HG02870 (cell line): ENCODE measurements at regions not wholly inside any gene's neighbourhood (a gene's known extent, or its start where the extent isn't known, plus 50 kb on each side); places are given as distances from the start of the nearest gene placed in this dataset.
A peak's percentile ranks its signal among the peaks of the same experiment; 100 is the strongest.

Experiments
- ATAC-seq: cut with Tn5 transposase; IDR thresholded peaks from one replicate; pipeline ENCODE4 v1.9.1; 2021; ENCODE audit warnings: mild to moderate bottlenecking, moderate library complexity; ENCODE audit not compliant: unreplicated experiment

DNA sequence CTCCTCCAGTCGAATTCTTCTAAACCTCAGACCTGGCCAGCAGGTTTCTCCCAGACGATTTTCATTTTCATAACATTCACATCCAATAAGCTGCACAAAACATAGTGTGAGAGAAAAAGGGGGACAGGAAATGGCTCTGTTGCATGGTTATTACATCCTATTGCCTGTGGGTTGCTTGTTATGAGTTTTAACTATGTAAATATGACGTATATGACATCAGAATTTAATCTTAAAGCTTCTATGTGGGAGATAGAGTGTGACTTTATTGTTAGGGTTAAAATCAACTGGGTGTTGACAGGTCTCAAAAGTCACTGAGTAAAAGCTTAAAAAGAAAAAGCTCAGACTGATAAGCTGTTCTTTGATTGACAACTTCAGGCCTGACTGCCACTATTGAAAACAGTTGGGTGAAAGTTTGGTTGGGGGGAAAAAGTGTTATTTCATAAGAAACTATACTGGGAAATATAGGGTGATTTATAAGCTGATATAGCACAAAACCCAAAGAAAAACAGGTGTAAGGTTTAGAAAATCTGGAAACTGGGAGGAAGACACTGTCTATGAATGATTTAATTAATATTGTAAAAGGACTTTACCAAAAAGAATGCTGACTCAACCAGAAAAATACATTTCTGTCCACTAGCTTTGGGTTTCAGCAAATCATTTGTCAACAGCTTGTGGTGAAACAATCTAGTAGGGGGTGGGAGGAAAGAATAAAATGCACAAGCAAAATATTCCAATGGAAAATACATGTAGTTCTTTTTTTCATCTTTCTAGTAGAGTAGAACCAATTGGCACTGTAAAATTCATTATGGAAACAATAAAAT, 134.1 kb upstream of the CEP162 start:
- ATAC-seq = no peak

GRCh38 chr6:84360039-84360438, 132.6 kb upstream of the CEP162 start:
- no peak for ATAC-seq

- ATAC-seq = no peak
Measured at GRCh38 chr6:84358581-84358980, 131.1 kb upstream of the CEP162 start.

- ATAC-seq = no peak
Measured at GRCh38 chr6:84357631-84358030, 130.2 kb upstream of the CEP162 start.

DNA sequence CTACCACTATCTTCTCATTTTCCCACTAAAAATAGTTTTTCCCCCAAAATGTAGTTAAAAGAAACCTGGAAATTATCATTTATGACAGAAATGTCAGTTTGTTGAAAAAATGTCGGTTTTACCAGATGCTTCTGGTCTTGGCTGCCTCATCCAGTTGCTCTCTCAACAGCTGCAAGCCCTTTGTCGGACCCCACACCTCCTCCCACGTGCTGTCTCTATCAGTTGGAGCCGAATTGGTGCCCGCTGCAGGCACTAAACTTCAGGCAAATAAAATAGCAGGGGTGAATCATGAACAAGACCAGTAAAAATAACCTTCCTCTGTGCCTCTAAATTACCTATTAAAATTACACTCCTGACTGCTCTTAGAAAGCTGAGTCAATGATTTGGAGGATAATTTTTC, 129.5 kb upstream of the CEP162 start:
- ATAC-seq = no peak

GRCh38 chr6:84353459-84354423, 126.3 kb upstream of the CEP162 start:
- peak; percentile 68 for ATAC-seq

DNA sequence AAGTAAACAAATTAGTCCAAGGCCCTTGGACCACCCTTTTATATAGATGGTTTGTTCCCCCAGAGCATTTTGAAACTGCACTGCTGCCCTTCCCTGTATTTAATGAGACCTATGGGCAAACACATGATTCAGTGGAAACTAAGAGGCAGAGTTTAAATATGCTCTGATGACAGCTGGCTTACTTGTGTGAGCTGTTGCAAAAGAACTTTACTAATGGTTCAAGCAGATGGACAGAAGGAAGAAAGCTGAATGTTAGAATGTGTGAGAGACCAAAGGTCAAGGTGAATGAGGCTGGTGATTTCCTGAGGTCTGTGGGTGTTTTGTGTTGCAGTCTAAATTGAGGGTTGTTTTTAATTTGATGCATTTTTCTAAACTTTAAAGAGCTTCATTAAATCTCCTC, 123.0 kb upstream of the CEP162 start:
- ATAC-seq = no peak

DNA sequence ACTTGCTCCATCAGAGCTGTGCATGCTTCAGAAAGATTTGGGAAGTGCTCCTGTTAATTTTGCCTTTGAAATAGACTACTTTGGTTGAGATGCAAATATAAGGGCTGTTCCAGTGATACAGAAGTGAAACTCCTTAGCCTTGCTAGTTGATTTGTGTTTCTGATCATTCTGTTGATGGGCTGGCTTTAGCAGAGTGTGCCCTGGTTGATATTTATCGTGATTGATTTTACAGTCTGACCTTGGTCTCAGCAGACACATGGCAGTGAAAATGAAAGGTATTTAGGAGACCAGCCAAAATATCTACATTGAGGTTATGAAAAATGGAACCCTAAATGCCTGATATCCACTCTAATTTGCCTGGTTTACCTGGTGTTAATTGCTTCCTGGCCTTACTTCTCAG, 122.1 kb upstream of the CEP162 start:
- ATAC-seq = no peak

DNA sequence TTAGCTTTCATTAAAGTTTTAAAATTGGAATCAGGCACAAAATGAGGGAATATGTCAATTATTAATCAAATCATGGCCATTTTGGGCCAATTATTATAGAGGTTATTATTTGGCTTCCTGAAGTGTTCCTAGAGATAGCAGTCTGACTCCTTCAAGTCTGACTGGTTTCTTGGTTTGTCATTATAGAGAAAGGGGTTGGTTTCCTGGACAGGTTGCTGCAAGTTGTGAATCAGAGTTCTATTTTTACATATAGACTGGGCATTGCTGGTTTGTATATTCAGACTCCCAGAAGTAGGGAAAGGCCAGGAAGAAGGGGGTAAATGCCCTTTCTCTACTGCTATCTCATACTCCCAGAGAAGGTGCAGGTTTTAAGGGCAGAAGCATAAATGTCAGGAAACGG, 121.4 kb upstream of the CEP162 start:
- ATAC-seq = no peak

DNA sequence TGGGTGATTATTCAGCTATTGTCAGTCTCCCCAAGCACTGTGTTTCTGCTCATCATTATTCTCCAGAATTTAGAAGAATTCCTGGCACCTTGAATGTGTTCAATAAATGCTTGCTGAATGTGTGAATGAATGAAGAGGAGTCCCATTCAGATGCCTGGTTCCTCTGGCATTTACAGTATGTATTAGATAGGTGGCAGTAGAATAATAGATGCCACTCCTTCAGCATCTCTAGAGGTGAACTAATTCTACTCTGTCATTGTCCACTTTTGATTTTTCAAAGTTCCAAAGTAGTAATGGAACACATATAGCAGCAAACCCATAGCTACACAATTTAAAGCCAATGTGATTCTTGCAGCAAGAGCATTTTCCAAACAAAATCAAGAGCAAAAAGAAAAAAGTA, 118.9 kb upstream of the CEP162 start:
- no peak for ATAC-seq

GRCh38 chr6:84344005-84344404, 116.6 kb upstream of the CEP162 start:
- ATAC-seq = no peak

DNA sequence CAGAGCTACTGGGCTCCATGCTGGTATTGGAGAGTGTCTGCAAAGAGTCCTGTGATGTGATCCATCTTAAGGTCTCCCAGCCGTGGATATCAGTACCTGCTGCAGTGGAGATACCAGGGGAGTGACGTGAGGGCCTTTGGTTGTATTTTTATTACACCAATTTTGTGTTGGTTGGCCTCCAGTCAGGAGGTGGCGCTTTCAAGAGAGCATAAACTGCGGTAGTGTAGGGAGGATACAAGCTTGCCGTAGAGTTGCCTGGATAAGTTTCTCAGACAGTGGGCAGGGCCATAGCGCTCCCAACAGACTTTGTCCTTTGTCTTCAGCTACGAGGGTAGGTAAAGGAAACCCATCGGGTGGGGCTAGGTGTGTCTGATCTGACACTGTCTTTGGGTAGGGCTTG, 113.0 kb upstream of the CEP162 start:
- ATAC-seq = no peak

GRCh38 chr6:84333842-84334241, 106.4 kb upstream of the CEP162 start:
- ATAC-seq = no peak

DNA sequence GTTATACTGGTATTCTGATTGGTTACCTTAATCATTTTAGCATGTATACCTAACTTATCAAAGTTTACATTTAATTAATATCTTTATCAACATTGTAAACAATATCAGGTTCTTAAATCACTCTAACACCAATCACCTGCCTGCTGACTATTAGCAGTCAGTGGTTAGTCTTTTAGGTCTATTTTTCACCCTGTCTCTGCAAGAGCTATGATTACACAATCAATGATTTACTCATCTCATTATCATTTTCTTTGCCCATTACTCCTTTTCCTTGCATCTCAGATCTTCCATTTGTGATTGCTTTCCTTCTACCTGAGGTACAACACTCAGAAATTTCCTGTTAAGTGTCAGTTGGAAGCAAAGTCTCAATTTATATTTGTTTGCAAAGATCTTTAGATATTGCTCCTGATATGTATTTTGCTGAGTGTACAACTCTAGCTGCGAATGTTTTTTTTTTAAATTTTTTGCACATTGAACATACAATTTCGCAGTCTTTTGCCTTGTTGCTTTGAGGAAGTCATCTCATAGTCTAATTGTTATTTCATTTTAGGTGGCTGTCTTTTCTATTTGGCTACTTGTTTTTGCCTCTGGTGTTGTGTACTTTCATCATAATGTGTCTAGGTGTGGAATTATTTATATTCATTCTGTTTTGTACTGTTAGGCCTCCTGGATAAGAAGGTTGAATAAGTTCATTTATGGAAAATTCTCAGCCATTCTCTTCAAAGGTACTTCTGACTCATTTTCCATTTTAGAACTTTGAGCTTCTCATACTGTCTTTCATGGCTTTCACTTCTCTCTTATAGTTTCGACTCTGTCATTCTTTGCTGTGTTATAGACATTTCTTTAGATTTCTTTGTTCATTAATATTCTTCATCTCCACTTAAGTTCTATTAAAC, 104.9 kb upstream of the CEP162 start:
- peak; percentile 99 for ATAC-seq

GRCh38 chr6:84330325-84330724, 102.9 kb upstream of the CEP162 start:
- ATAC-seq = no peak

DNA sequence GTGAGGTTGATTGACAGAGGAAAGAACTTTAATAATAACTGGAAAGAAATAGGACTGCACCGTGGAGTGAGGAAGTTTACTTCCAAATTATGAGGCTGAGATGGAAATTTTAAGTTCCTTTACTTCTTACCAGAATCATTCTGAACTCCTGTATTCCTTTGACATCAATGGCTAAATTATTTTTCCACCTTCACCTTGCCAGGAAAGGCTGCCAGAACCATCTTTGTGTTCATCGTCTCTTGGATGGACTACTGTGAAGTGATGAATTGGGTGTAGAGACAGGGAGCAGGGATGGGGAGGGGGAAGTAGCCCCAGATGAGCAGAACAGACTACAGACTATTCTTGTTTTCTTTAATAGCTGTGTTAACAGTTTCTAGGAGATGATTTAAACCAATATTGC, 102.1 kb upstream of the CEP162 start:
- no peak for ATAC-seq

DNA sequence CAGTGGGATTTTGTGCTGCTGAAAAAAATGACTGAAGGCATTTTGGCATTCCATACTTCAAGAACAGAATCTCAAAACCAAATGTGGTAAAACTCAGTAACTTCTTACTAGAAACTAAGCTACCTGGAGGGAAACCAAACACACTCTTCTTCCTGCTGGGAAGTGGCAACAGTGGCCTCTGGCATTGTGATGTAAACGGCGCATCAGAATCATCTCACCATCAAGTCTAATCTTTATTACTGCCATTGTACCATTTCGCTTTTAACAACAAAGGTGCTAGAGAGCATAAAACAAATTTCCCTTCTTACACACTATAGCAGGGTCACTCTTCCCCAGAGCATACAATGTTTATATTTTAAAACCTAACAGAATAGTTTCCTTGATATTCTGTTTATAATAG, 101.6 kb upstream of the CEP162 start:
- no peak for ATAC-seq

GRCh38 chr6:84317463-84317862, 90.0 kb upstream of the CEP162 start:
- ATAC-seq = no peak

- no peak for ATAC-seq
Measured at GRCh38 chr6:84314377-84314898, 87.0 kb upstream of the CEP162 start.

- ATAC-seq = no peak
Measured at GRCh38 chr6:84309336-84309735, 81.9 kb upstream of the CEP162 start.

DNA sequence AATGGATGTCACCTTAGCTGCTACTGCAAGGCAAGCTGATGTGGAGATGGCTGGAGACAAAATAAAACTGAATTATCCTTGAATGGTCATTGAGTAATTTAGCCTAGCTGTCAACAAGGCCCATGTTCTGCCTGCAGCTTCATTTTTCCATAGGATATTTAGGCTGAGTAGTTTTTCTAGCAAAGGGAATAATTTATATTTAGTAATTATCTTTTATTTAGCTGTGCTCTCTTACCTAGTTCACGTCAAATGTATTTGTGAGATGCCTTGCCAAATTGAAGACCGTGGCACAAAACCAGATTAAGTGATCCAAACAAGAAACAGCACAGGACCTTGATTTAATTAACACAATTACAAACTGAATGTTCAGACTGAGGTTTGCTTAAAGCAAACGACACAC, 77.4 kb upstream of the CEP162 start:
- no peak for ATAC-seq
